Lung (tissue), 11 donors: ENCODE measurements at regions not wholly inside any gene's neighbourhood (a gene's known extent, or its start where the extent isn't known, plus 50 kb on each side); places are given as distances from the start of the nearest gene placed in this dataset.

Source experiments
- ATAC-seq: fragments of 200-7000 bp; cut with Tn5 transposase; one replicate; pipeline ENCODE4 v1.9.1; 2020; ENCODE audit warnings: moderate number of reproducible peaks; ENCODE audit not compliant: insufficient read depth, low FRiP score
- DNase-seq, 3 donors: peaks; one replicate each; pipeline ENCODE4 v3.0.0-alpha.2; 2013 to 2017
- H3K27ac ChIP-seq, 2 donors: one replicate each; pipeline ENCODE4 v1.5.1; 2013; ENCODE audit warnings: mild to moderate bottlenecking in 2 of 2, moderate library complexity in 2 of 2, control low read depth in 1 of 2, inconsistent platforms in 1 of 2, low read depth in 1 of 2, low read length in 1 of 2
- H3K27me3 ChIP-seq, 3 donors: one replicate each; pipeline ENCODE4 v1.5.1; 2013; ENCODE audit warnings: low read length in 2 of 3; ENCODE audit not compliant: control insufficient read depth in 3 of 3, insufficient read depth in 3 of 3
- H3K36me3 ChIP-seq, 4 donors: one replicate each; pipeline ENCODE4 v1.5.1; 2013; ENCODE audit warnings: low read length in 4 of 4, mild to moderate bottlenecking in 1 of 4, moderate library complexity in 1 of 4; ENCODE audit not compliant: control insufficient read depth in 4 of 4, insufficient read depth in 4 of 4
- H3K4me1 ChIP-seq, 5 donors: one replicate each; pipeline ENCODE4 v1.5.1; 2013; ENCODE audit warnings: low read length in 5 of 5, mild to moderate bottlenecking in 2 of 5, moderate library complexity in 1 of 5; ENCODE audit not compliant: control insufficient read depth in 5 of 5, insufficient read depth in 5 of 5
- H3K4me3 ChIP-seq: one replicate; pipeline ENCODE4 v1.5.1; 2013; ENCODE audit warnings: mild to moderate bottlenecking, control low read depth, moderate library complexity
- H3K9ac ChIP-seq, 2 donors: one replicate each; pipeline ENCODE4 v1.5.1; 2013; ENCODE audit warnings: low read length in 2 of 2, control low read depth in 1 of 2; ENCODE audit not compliant: insufficient read depth in 1 of 2
- H3K9me3 ChIP-seq, 4 donors: one replicate each; pipeline ENCODE4 v1.5.1; 2013; ENCODE audit warnings: low read length in 3 of 4, mild to moderate bottlenecking in 1 of 4, moderate library complexity in 1 of 4; ENCODE audit not compliant: control insufficient read depth in 4 of 4, insufficient read depth in 3 of 4
- CTCF ChIP-seq: IDR thresholded peaks from 2 replicates; pipeline ENCODE4 v1.5.1; 2012; ENCODE audit warnings: mild to moderate bottlenecking; ENCODE audit errors: control extremely low read depth, extremely low read depth
- WGBS, 2 donors: extraction: QIAGEN DNeasy Blood & Tissue Kit; methylation state at CpG; one replicate each; pipeline ENCODE4 v1.1.7; 2013; 5-methylcytosine and 5-hydroxymethylcytosine counted together
- donor health status: control.
- donor health status: control.
- donor health status: Bipolar disorder and iron deficiency.
- donor health status: healthy.
- donor health status: DM: yes; HTN: yes; CAD: no.

GRCh38 chr2:19550750-19551149, 192.3 kb upstream of the OSR1 start:
- no peak for DNase-seq
- no peak overlapping the region for H3K27ac ChIP-seq
- H3K27me3 ChIP-seq: no peaks in the 10 kb centered on the region
- peaks cover 0 to 6% (median 0%) of the 10 kb centered on the region in 4 donors for H3K9me3 ChIP-seq
- no peak overlapping the region for H3K4me3 ChIP-seq
- no peak for TF ChIP-seq CTCF
- no peak overlapping the region for H3K9ac ChIP-seq
- no peaks in the 10 kb centered on the region for H3K4me1 ChIP-seq
- no peaks in the 10 kb centered on the region for H3K36me3 ChIP-seq
- ATAC-seq: no peak
- WGBS, 2 donors: 87 to 93% methylated on average over 9 of the region's 9 CpGs

GRCh38 chr2:19549821-19550220, 191.4 kb upstream of the OSR1 start:
- ATAC-seq (no peak), DNase-seq (no peak)
- Histone ChIP-seq H3K4me3 (no peak overlapping the region), H3K4me1 (no peaks in the 10 kb centered on the region), H3K36me3 (no peaks in the 10 kb centered on the region), H3K9me3 (peaks cover 0 to 6% (median 0%) of the 10 kb centered on the region in 4 donors), H3K27me3 (no peaks in the 10 kb centered on the region), H3K27ac (no peak overlapping the region), H3K9ac (no peak overlapping the region)
- no peak for TF ChIP-seq CTCF
- whole genome bisulfite sequencing, 2 donors: 81 to 84% methylated on average over 1 of the region's 1 CpG

GRCh38 chr2:19548116-19548515, 189.7 kb upstream of the OSR1 start:
- 60 to 61% methylated on average over 1 of the region's 1 CpG for WGBS, 2 donors
- Histone ChIP-seq H3K27me3 (no peaks in the 10 kb centered on the region), H3K4me1 (no peaks in the 10 kb centered on the region), H3K27ac (no peak overlapping the region), H3K9me3 (peaks cover 0 to 6% (median 0%) of the 10 kb centered on the region in 4 donors), H3K36me3 (no peaks in the 10 kb centered on the region), H3K9ac (no peak overlapping the region), H3K4me3 (no peak overlapping the region)
- ATAC-seq (no peak), DNase-seq (no peak)
- TF ChIP-seq CTCF: no peak

GRCh38 chr2:19547321-19547720, 188.9 kb upstream of the OSR1 start:
- ATAC-seq: no peak
- no peak for TF ChIP-seq CTCF
- H3K4me1 ChIP-seq: peaks cover 0 to 3% (median 0%) of the 10 kb centered on the region in 5 donors

More at GRCh38 chr2:19547321-19547720, 188.9 kb upstream of the OSR1 start:
- DNase-seq: no peak
- H3K36me3 ChIP-seq: no peaks in the 10 kb centered on the region
- H3K9me3 ChIP-seq: peaks cover 0 to 6% (median 0%) of the 10 kb centered on the region in 4 donors
- H3K9ac ChIP-seq: no peak overlapping the region
- H3K27ac ChIP-seq: no peak overlapping the region
- no peaks in the 10 kb centered on the region for H3K27me3 ChIP-seq
- H3K4me3 ChIP-seq: no peak overlapping the region
